T-helper 2 cell treated with Interferon-gamma antibody and Interleukin-4, amounts not matched to agents 100 ng/mL and 5 ng/mL, for 36 hours (primary cell): ENCODE measurements at regions not wholly inside any gene's neighbourhood (a gene's known extent, or its start where the extent isn't known, plus 50 kb on each side); places are given as distances from the start of the nearest gene placed in this dataset.
"Not testable (repeated sequence)": the region's sequence is repeated elsewhere in the genome, so short reads cannot be mapped to it uniquely, and the experiment has no call there.

Source experiments
- intact Hi-C: fragments of 100-400 bp; cut with micrococcal nuclease; formaldehyde crosslinking; loops from one replicate; pipeline ENCODE4 v1.15.1; 2023

GRCh38 chr5:97579977-97580376 lies 396.9 kb upstream of the RIOK2 start:
- intact Hi-C loops: not testable (repeated sequence)

GRCh38 chr5:97580746-97581145 lies 397.7 kb upstream of the RIOK2 start:
- intact Hi-C loops: no loop called here

- intact Hi-C loops: no loop called here
Measured at GRCh38 chr5:97591781-97592180, 408.7 kb upstream of the RIOK2 start.

GRCh38 chr5:97600486-97600885 lies 417.4 kb upstream of the RIOK2 start:
- intact Hi-C loops: no loop called here

- intact Hi-C loops: no loop called here
Measured at GRCh38 chr5:97601651-97602050, 418.6 kb upstream of the RIOK2 start.

- intact Hi-C loops: no loop called here
Measured at GRCh38 chr5:97606531-97606930, 423.5 kb upstream of the RIOK2 start.

- intact Hi-C loops: no loop called here
Measured at GRCh38 chr5:97608501-97608900, 425.5 kb upstream of the RIOK2 start.

- intact Hi-C loops: no loop called here
Measured at GRCh38 chr5:97618721-97619120, 435.7 kb upstream of the RIOK2 start.

GRCh38 chr5:97623441-97623840 lies 440.4 kb upstream of the RIOK2 start:
- intact Hi-C loops: no loop called here

- intact Hi-C loops: no loop called here
Measured at GRCh38 chr5:97624886-97625285, 441.8 kb upstream of the RIOK2 start.

GRCh38 chr5:97627272-97627671 lies 444.2 kb upstream of the RIOK2 start:
- intact Hi-C loops: no loop called here

GRCh38 chr5:97628031-97628430 lies 445.0 kb upstream of the RIOK2 start:
- intact Hi-C loops: no loop called here

- intact Hi-C loops: no loop called here
Measured at GRCh38 chr5:97628807-97629206, 445.8 kb upstream of the RIOK2 start.

- intact Hi-C loops: no loop called here
Measured at GRCh38 chr5:97629276-97629675, 446.2 kb upstream of the RIOK2 start.

- intact Hi-C loops: no loop called here
Measured at GRCh38 chr5:97635553-97635952, 452.5 kb upstream of the RIOK2 start.

GRCh38 chr5:97636766-97637165 lies 453.7 kb upstream of the RIOK2 start:
- intact Hi-C loops: no loop called here

GRCh38 chr5:97641081-97641480 lies 458.0 kb upstream of the RIOK2 start:
- intact Hi-C loops: no loop called here

GRCh38 chr5:97644206-97644605 lies 461.2 kb upstream of the RIOK2 start:
- intact Hi-C loops: no loop called here

- intact Hi-C loops: no loop called here
Measured at GRCh38 chr5:97644896-97645295, 461.8 kb upstream of the RIOK2 start.

GRCh38 chr5:97657239-97657638 lies 474.2 kb upstream of the RIOK2 start:
- intact Hi-C loops: no loop called here

GRCh38 chr5:97658116-97658900 lies 475.3 kb upstream of the RIOK2 start:
- intact Hi-C loops: no loop called here

GRCh38 chr5:97666783-97667182 lies 483.7 kb upstream of the RIOK2 start:
- intact Hi-C loops: no loop called here

GRCh38 chr5:97670447-97670846 lies 487.4 kb upstream of the RIOK2 start:
- intact Hi-C loops: no loop called here

GRCh38 chr5:97676608-97677007 lies 493.6 kb upstream of the RIOK2 start:
- intact Hi-C loops: no loop called here
